ENCODE measurements at regions not wholly inside any gene's neighbourhood (a gene's known extent, or its start where the extent isn't known, plus 50 kb on each side); places are given as distances from the start of the nearest gene placed in this dataset.

DNA sequence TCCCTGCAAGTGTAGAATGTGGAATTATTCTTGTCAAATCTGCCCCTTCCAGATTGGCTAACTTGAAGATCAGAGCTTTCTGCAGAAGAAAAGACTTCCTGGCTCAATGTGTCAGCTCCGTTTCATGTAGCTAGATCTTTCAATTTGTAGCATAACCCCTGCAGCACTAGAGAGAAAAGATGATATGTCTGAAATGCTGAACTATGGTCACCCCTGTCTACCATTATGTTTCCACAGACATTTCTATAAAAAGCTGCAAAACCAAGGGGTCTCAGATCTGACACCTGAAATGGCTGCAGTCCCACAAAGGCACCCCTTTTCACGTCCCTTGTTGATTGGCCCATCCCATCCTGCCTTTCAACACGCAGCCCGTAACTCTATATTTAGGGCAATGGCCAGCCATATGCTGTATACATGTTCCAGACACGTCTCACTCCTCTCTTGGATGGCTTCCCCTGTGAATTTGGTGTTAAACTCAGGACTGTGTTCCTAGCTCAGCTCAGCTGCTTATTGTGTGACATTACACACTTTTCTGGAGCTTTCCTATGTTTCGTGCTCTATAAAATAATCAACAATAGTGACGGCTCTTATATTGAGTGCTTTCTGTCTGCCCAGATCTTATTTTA, 648.6 kb upstream of the CELF2 start:
- Histone ChIP-seq H3K27me3 (ENCODE audit: control insufficient read depth, insufficient read depth, low read length) (no peaks in the 10 kb centered on the region), H3K27ac (ENCODE audit: insufficient read depth, low read length, poor library complexity, severe bottlenecking) (no peak overlapping the region), H3K36me3 (ENCODE audit: control insufficient read depth, insufficient read depth, low read length) (no peaks in the 10 kb centered on the region), H3K4me1 (ENCODE audit: control insufficient read depth, insufficient read depth, low read length, poor library complexity, severe bottlenecking) (no peaks in the 10 kb centered on the region), H3K9me3 (ENCODE audit: control insufficient read depth in 2 of 2, low read length in 2 of 2) (no peaks in the 10 kb centered on the region), H3K4me3 (ENCODE audit: low read depth, low read length) (no peak overlapping the region)
- Mint-ChIP-seq H3K36me3 (no peaks in the 10 kb centered on the region), H3K27me3 (peaks cover 6% of the 10 kb centered on the region), H3K9me3 (peaks cover 0 to 6% (median 0%) of the 10 kb centered on the region in 7 donors), H3K27ac (no peak overlapping the region), H3K4me1 (no peaks in the 10 kb centered on the region), H3K4me3 (no peak overlapping the region)
- DNase-seq: no peak
- no peak for ATAC-seq (ENCODE audit: low read depth in 2 of 2)

DNA sequence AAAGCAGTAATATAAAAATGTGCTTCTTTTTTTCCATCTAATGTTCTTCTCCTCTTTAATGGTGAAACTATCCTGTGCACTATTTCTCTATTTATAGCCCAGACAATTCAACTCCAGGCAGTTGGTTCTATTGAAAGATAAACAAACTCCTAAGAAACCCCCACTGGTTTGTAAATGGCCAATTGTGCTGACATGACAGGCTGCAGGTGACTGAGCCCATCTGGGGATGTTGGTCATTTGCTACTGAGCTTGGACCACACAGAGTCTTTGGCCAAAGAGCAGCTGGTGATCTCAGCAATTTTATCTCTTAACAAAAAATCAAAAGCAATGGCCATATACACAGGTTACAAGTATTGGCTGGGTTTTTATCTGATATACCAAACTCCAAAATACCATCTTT, 631.8 kb upstream of the CELF2 start:
- H3K4me1 Mint-ChIP-seq: no peaks in the 10 kb centered on the region
- Histone ChIP-seq H3K9me3 (ENCODE audit: control insufficient read depth in 2 of 2, low read length in 2 of 2) (no peaks in the 10 kb centered on the region), H3K27ac (ENCODE audit: insufficient read depth, low read length, poor library complexity, severe bottlenecking) (no peak overlapping the region), H3K27me3 (ENCODE audit: control insufficient read depth, insufficient read depth, low read length) (no peaks in the 10 kb centered on the region), H3K4me3 (ENCODE audit: low read depth, low read length) (no peak overlapping the region), H3K4me1 (ENCODE audit: control insufficient read depth, insufficient read depth, low read length, poor library complexity, severe bottlenecking) (no peaks in the 10 kb centered on the region), H3K36me3 (ENCODE audit: control insufficient read depth, insufficient read depth, low read length) (no peaks in the 10 kb centered on the region)
- H3K4me3 Mint-ChIP-seq: no peak overlapping the region
- no peak overlapping the region for H3K27ac Mint-ChIP-seq
- DNase-seq (no peak), ATAC-seq (ENCODE audit: low read depth in 2 of 2) (no peak)
- H3K9me3 Mint-ChIP-seq: peaks cover 0 to 9% (median 2%) of the 10 kb centered on the region in 7 donors
- H3K27me3 Mint-ChIP-seq: no peaks in the 10 kb centered on the region
- H3K36me3 Mint-ChIP-seq: no peaks in the 10 kb centered on the region

GRCh38 chr10:10389182-10389581, 628.5 kb upstream of the CELF2 start:
- Mint-ChIP-seq H3K9me3 (peaks cover 0 to 5% (median 1%) of the 10 kb centered on the region in 7 donors), H3K36me3 (no peaks in the 10 kb centered on the region), H3K27me3 (peaks cover 4% of the 10 kb centered on the region)

DNA sequence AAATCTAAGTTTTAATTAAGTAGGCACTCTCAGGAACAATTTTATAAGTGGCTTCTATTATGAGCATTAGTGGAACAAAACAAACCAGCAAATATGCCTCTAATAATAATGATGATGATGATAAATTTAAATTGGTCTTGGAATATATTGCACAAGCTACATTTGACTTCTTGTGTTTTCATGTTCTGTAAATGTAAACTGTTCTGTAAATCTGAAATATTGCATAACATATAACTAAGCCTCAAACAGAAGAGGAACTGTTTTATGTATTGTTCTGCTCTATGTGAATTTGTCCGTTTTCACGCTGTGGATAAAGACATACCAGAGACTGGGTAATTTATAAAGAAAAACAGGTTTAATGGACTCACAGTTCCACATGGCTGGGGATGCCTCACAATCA, 625.2 kb upstream of the CELF2 start:
- Histone ChIP-seq H3K27ac (ENCODE audit: insufficient read depth, low read length, poor library complexity, severe bottlenecking) (no peak overlapping the region), H3K9me3 (ENCODE audit: control insufficient read depth in 2 of 2, low read length in 2 of 2) (no peaks in the 10 kb centered on the region), H3K4me1 (ENCODE audit: control insufficient read depth, insufficient read depth, low read length, poor library complexity, severe bottlenecking) (no peaks in the 10 kb centered on the region), H3K4me3 (ENCODE audit: low read depth, low read length) (no peak overlapping the region), H3K36me3 (ENCODE audit: control insufficient read depth, insufficient read depth, low read length) (no peaks in the 10 kb centered on the region), H3K27me3 (ENCODE audit: control insufficient read depth, insufficient read depth, low read length) (peaks cover 1% of the 10 kb centered on the region)
- no peak for DNase-seq
- H3K9me3 Mint-ChIP-seq: peaks cover 0 to 3% (median 0%) of the 10 kb centered on the region in 7 donors
- no peak overlapping the region for H3K27ac Mint-ChIP-seq
- H3K4me1 Mint-ChIP-seq: no peaks in the 10 kb centered on the region
- no peak overlapping the region for H3K4me3 Mint-ChIP-seq
- no peak for ATAC-seq (ENCODE audit: low read depth in 2 of 2)
- peaks cover 4% of the 10 kb centered on the region for H3K27me3 Mint-ChIP-seq
- H3K36me3 Mint-ChIP-seq: no peaks in the 10 kb centered on the region

More at GRCh38 chr10:10389182-10389581, 628.5 kb upstream of the CELF2 start:
- Histone ChIP-seq H3K4me1 (ENCODE audit: control insufficient read depth, insufficient read depth, low read length, poor library complexity, severe bottlenecking) (no peaks in the 10 kb centered on the region), H3K4me3 (ENCODE audit: low read depth, low read length) (no peak overlapping the region), H3K27me3 (ENCODE audit: control insufficient read depth, insufficient read depth, low read length) (no peaks in the 10 kb centered on the region), H3K36me3 (ENCODE audit: control insufficient read depth, insufficient read depth, low read length) (no peaks in the 10 kb centered on the region), H3K9me3 (ENCODE audit: control insufficient read depth in 2 of 2, low read length in 2 of 2) (no peaks in the 10 kb centered on the region), H3K27ac (ENCODE audit: insufficient read depth, low read length, poor library complexity, severe bottlenecking) (no peak overlapping the region)
- no peak overlapping the region for H3K27ac Mint-ChIP-seq
- ATAC-seq (ENCODE audit: low read depth in 2 of 2) (no peak), DNase-seq (no peak)
- H3K4me3 Mint-ChIP-seq: no peak overlapping the region
- no peaks in the 10 kb centered on the region for H3K4me1 Mint-ChIP-seq

GRCh38 chr10:10394933-10395658, 622.6 kb upstream of the CELF2 start:
- Mint-ChIP-seq H3K4me1 (no peaks in the 10 kb centered on the region), H3K36me3 (no peaks in the 10 kb centered on the region), H3K4me3 (no peak overlapping the region), H3K27ac (no peak overlapping the region), H3K27me3 (peaks cover 4% of the 10 kb centered on the region), H3K9me3 (peaks cover 0 to 1% (median 0%) of the 10 kb centered on the region in 7 donors)
- H3K4me3 ChIP-seq (ENCODE audit: low read depth, low read length): no peak overlapping the region
- no peak overlapping the region for H3K27ac ChIP-seq (ENCODE audit: insufficient read depth, low read length, poor library complexity, severe bottlenecking)
- no peaks in the 10 kb centered on the region for H3K36me3 ChIP-seq (ENCODE audit: control insufficient read depth, insufficient read depth, low read length)
- no peaks in the 10 kb centered on the region for H3K4me1 ChIP-seq (ENCODE audit: control insufficient read depth, insufficient read depth, low read length, poor library complexity, severe bottlenecking)
- no peaks in the 10 kb centered on the region for H3K9me3 ChIP-seq (ENCODE audit: control insufficient read depth in 2 of 2, low read length in 2 of 2)
- H3K27me3 ChIP-seq (ENCODE audit: control insufficient read depth, insufficient read depth, low read length): peaks cover 1% of the 10 kb centered on the region
- DNase-seq (no peak), ATAC-seq (ENCODE audit: low read depth in 2 of 2) (no peak)

DNA sequence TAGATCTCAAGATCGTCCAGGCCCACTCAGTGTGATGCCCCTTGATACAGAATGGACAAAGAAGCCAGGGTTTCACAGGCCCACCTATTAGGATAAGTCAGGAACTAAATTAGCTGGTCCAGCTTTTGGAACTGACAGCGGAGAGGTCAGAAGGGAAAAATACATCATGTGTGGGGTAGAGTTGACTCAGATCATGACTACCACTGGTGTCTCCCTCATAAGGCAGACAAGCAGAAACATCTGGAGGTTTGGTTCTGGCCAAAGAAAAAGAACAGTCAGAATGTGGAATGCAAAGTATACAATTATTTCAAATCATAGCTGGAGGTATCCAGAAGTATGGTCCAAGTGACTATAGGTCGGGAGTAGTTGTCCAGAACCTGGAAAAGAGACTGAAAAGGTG, 621.1 kb upstream of the CELF2 start:
- no peaks in the 10 kb centered on the region for H3K9me3 ChIP-seq (ENCODE audit: control insufficient read depth in 2 of 2, low read length in 2 of 2)
- no peaks in the 10 kb centered on the region for H3K36me3 Mint-ChIP-seq
- peaks cover 1% of the 10 kb centered on the region for H3K27me3 ChIP-seq (ENCODE audit: control insufficient read depth, insufficient read depth, low read length)
- no peaks in the 10 kb centered on the region for H3K36me3 ChIP-seq (ENCODE audit: control insufficient read depth, insufficient read depth, low read length)
- ATAC-seq (ENCODE audit: low read depth in 2 of 2): no peak
- H3K9me3 Mint-ChIP-seq: peaks cover 0 to 1% (median 0%) of the 10 kb centered on the region in 7 donors
- peaks cover 4% of the 10 kb centered on the region for H3K27me3 Mint-ChIP-seq
- H3K27ac ChIP-seq (ENCODE audit: insufficient read depth, low read length, poor library complexity, severe bottlenecking): no peak overlapping the region
- no peaks in the 10 kb centered on the region for H3K4me1 ChIP-seq (ENCODE audit: control insufficient read depth, insufficient read depth, low read length, poor library complexity, severe bottlenecking)
- H3K4me3 ChIP-seq (ENCODE audit: low read depth, low read length): no peak overlapping the region
- H3K4me1 Mint-ChIP-seq: no peaks in the 10 kb centered on the region
- no peak overlapping the region for H3K27ac Mint-ChIP-seq
- H3K4me3 Mint-ChIP-seq: peak overlapping the region in 1 of 4 donors; percentile 29
- no peak for DNase-seq

DNA sequence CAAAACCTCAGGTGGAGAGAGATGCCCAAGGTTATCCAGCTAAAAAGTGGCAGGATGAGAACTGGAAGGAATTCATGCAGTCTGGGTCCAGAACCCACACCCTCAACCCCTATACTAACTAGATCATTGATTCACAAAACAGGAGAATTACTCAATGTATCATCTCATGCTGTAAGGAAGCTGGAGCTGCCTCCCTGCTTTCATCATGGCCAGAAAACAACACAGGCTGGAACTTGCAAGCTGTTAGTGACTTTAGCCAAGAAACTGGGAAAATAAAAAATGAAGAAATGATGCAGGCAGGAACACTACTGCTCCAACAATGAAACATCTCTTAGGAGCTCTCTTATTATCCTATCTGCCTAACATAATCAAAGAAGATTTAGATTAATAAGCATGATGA, 619.8 kb upstream of the CELF2 start:
- no peaks in the 10 kb centered on the region for H3K4me1 ChIP-seq (ENCODE audit: control insufficient read depth, insufficient read depth, low read length, poor library complexity, severe bottlenecking)
- peaks cover 0 to 1% (median 0%) of the 10 kb centered on the region in 7 donors for H3K9me3 Mint-ChIP-seq
- H3K4me1 Mint-ChIP-seq: no peaks in the 10 kb centered on the region
- no peaks in the 10 kb centered on the region for H3K9me3 ChIP-seq (ENCODE audit: control insufficient read depth in 2 of 2, low read length in 2 of 2)
- H3K36me3 ChIP-seq (ENCODE audit: control insufficient read depth, insufficient read depth, low read length): no peaks in the 10 kb centered on the region
- ATAC-seq (ENCODE audit: low read depth in 2 of 2) (no peak), DNase-seq (no peak)
- no peak overlapping the region for H3K4me3 ChIP-seq (ENCODE audit: low read depth, low read length)
- no peak overlapping the region for H3K27ac ChIP-seq (ENCODE audit: insufficient read depth, low read length, poor library complexity, severe bottlenecking)
- peaks cover 4% of the 10 kb centered on the region for H3K27me3 Mint-ChIP-seq
- no peak overlapping the region for H3K4me3 Mint-ChIP-seq
- H3K27me3 ChIP-seq (ENCODE audit: control insufficient read depth, insufficient read depth, low read length): peaks cover 1% of the 10 kb centered on the region
- H3K27ac Mint-ChIP-seq: no peak overlapping the region
- H3K36me3 Mint-ChIP-seq: no peaks in the 10 kb centered on the region

GRCh38 chr10:10403762-10404161, 613.9 kb upstream of the CELF2 start:
- Mint-ChIP-seq H3K27me3 (no peaks in the 10 kb centered on the region), H3K27ac (no peak overlapping the region), H3K9me3 (peaks cover 0 to 4% (median 1%) of the 10 kb centered on the region in 7 donors), H3K4me1 (no peaks in the 10 kb centered on the region), H3K4me3 (no peak overlapping the region), H3K36me3 (no peaks in the 10 kb centered on the region)
- ATAC-seq (ENCODE audit: low read depth in 2 of 2): no peak
- Histone ChIP-seq H3K27ac (ENCODE audit: insufficient read depth, low read length, poor library complexity, severe bottlenecking) (no peak overlapping the region), H3K9me3 (ENCODE audit: control insufficient read depth in 2 of 2, low read length in 2 of 2) (peaks cover 0 to 1% of the 10 kb centered on the region in 2 experiments), H3K36me3 (ENCODE audit: control insufficient read depth, insufficient read depth, low read length) (no peaks in the 10 kb centered on the region), H3K27me3 (ENCODE audit: control insufficient read depth, insufficient read depth, low read length) (no peaks in the 10 kb centered on the region), H3K4me1 (ENCODE audit: control insufficient read depth, insufficient read depth, low read length, poor library complexity, severe bottlenecking) (no peaks in the 10 kb centered on the region), H3K4me3 (ENCODE audit: low read depth, low read length) (no peak overlapping the region)
- no peak for DNase-seq
